Left ventricle myocardium inferior (tissue), 1 donor: ENCODE measurements at regions not wholly inside any gene's neighbourhood (a gene's known extent, or its start where the extent isn't known, plus 50 kb on each side); places are given as distances from the start of the nearest gene placed in this dataset.

ENCODE experiments used
- DNase-seq: peaks from one replicate; pipeline ENCODE4 v3.0.0-alpha.2; 2020
- H3K27ac ChIP-seq: fragments of 200-600 bp; replicated peaks from 2 replicates; pipeline ENCODE4 v1.8.0; 2021
- H3K27me3 ChIP-seq: fragments of 200-600 bp; 2 replicates; pipeline ENCODE4 v1.8.0; 2021; ENCODE audit warnings: low read depth
- H3K36me3 ChIP-seq: fragments of 200-600 bp; 2 replicates; pipeline ENCODE4 v1.8.0; 2021
- H3K4me1 ChIP-seq: fragments of 200-600 bp; 2 replicates; pipeline ENCODE4 v1.8.0; 2021
- H3K4me3 ChIP-seq: fragments of 200-600 bp; 2 replicates; pipeline ENCODE4 v1.8.0; 2021; ENCODE audit warnings: mild to moderate bottlenecking, moderate library complexity
- H3K9me3 ChIP-seq: fragments of 200-600 bp; replicated peaks from 2 replicates; pipeline ENCODE4 v1.8.0; 2021
- CTCF ChIP-seq: fragments of 200-600 bp; IDR thresholded peaks from 2 replicates; pipeline ENCODE4 v1.8.0; 2021; ENCODE audit warnings: antibody characterized with exemption, mild to moderate bottlenecking, borderline replicate concordance
- intact Hi-C: fragments of 100-400 bp; cut with micrococcal nuclease; formaldehyde crosslinking; loops from one replicate; pipeline ENCODE4 v1.11.0; 2022
- donor health status: DM: no; HTN: yes; CAD: no; lungs with severe emphysema.

- intact Hi-C loops, result no loop called here
- no peaks in the 10 kb centered on the region for H3K36me3 ChIP-seq
- H3K9me3 ChIP-seq, result no peaks in the 10 kb centered on the region
- DNase-seq, result no peak
- H3K27ac ChIP-seq, result no peak overlapping the region
- no peak overlapping the region for H3K4me3 ChIP-seq
- TF ChIP-seq CTCF, result no peak
- H3K4me1 ChIP-seq, result no peaks in the 10 kb centered on the region
- H3K27me3 ChIP-seq, result peaks cover 7% of the 10 kb centered on the region
These were observed 734.7 kb downstream of the IRX1 start for GRCh38 chr5:4330327-4330726.

GRCh38 chr5:4335078-4335477 is 739.4 kb downstream of the IRX1 start:
- DNase-seq, result no peak
- no peaks in the 10 kb centered on the region for H3K9me3 ChIP-seq
- no peak for TF ChIP-seq CTCF
- peaks cover 14% of the 10 kb centered on the region for H3K27me3 ChIP-seq
- H3K36me3 ChIP-seq, result no peaks in the 10 kb centered on the region
- intact Hi-C loops, result no loop called here
- no peak overlapping the region for H3K4me3 ChIP-seq
- H3K27ac ChIP-seq, result no peak overlapping the region
- H3K4me1 ChIP-seq, result no peaks in the 10 kb centered on the region

GRCh38 chr5:4337519-4337918 is 741.9 kb downstream of the IRX1 start:
- no peak overlapping the region for H3K4me3 ChIP-seq
- no peak for TF ChIP-seq CTCF
- no peaks in the 10 kb centered on the region for H3K4me1 ChIP-seq
- H3K27me3 ChIP-seq, result peaks cover 7% of the 10 kb centered on the region
- no peak for DNase-seq
- no peaks in the 10 kb centered on the region for H3K36me3 ChIP-seq
- no peaks in the 10 kb centered on the region for H3K9me3 ChIP-seq
- intact Hi-C loops, result no loop called here
- H3K27ac ChIP-seq, result no peak overlapping the region

GRCh38 chr5:4339949-4340348 is 744.3 kb downstream of the IRX1 start:
- H3K4me3 ChIP-seq, result no peak overlapping the region
- H3K9me3 ChIP-seq, result no peaks in the 10 kb centered on the region
- no peaks in the 10 kb centered on the region for H3K36me3 ChIP-seq
- no peak overlapping the region for H3K27ac ChIP-seq
- no peak for DNase-seq
- TF ChIP-seq CTCF, result no peak
- H3K27me3 ChIP-seq, result peaks cover 7% of the 10 kb centered on the region
- intact Hi-C loops, result no loop called here
- H3K4me1 ChIP-seq, result no peaks in the 10 kb centered on the region

GRCh38 chr5:4345850-4346249 is 750.2 kb downstream of the IRX1 start:
- no peak for TF ChIP-seq CTCF

GRCh38 chr5:4348423-4348822 is 752.8 kb downstream of the IRX1 start:
- H3K9me3 ChIP-seq, result peaks cover 15% of the 10 kb centered on the region
- intact Hi-C loops, result no loop called here
- no peak for TF ChIP-seq CTCF

More at GRCh38 chr5:4345850-4346249, 750.2 kb downstream of the IRX1 start:
- Histone ChIP-seq H3K4me3 (no peak overlapping the region), H3K9me3 (no peaks in the 10 kb centered on the region), H3K27me3 (no peaks in the 10 kb centered on the region), H3K36me3 (no peaks in the 10 kb centered on the region), H3K27ac (no peak overlapping the region), H3K4me1 (no peaks in the 10 kb centered on the region)
- DNase-seq, result no peak
- intact Hi-C loops, result no loop called here

More at GRCh38 chr5:4348423-4348822, 752.8 kb downstream of the IRX1 start:
- no peaks in the 10 kb centered on the region for H3K27me3 ChIP-seq
- no peak for DNase-seq
- no peaks in the 10 kb centered on the region for H3K36me3 ChIP-seq
- H3K27ac ChIP-seq, result no peak overlapping the region
- H3K4me1 ChIP-seq, result no peaks in the 10 kb centered on the region
- no peak overlapping the region for H3K4me3 ChIP-seq
